ENCODE measurements at regions not wholly inside any gene's neighbourhood (a gene's known extent, or its start where the extent isn't known, plus 50 kb on each side); places are given as distances from the start of the nearest gene placed in this dataset.

DNA sequence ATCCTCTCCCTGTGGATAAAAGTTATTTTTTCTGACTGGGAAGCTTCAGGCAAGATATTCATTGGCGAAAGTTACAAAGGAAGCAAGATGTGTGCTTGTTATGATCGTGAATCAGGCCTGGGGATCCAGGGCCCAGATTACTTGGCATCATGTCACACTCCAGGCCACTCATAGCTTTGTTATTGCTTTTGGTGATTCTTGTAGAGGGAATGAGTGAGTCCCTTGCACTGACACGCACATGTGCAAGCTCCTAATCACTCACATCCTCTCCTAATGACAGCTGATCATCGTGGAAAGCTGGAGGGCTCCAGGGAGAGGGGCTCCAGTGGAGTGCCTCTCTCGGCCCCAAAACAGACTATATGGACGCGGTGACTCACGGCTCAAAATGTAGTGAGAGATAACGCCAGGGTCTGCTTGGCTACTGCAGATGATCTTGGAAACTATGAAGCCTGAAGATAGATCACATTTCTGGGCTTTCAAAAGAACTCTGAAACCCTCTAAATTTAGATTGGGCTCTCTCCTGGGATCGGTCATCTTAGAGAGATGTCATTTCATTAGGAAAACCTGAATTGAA, 481.1 kb upstream of the USP24 start:
- DNase-seq (ENCODE audit: low read depth): peak; percentile 56

DNA sequence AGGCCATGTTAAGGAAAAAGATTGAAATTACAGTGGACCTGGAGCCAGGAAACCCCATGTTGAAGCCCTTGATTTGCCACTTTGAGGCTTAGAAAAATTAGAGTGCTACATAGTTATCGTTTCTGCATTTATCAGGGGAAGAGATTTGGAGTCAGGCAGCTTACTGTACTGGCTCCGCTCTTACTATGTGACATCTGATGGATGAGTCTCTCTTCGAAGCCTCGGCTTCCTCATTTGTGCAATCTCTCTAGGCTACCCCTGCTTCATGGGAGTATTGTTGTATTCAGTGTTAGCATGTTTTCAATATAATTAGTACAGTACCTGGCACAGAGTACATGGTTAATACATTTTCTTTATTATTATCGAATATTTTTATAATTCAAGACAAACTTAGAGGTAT, 480.4 kb upstream of the USP24 start:
- no peak for DNase-seq (ENCODE audit: low read depth)

DNA sequence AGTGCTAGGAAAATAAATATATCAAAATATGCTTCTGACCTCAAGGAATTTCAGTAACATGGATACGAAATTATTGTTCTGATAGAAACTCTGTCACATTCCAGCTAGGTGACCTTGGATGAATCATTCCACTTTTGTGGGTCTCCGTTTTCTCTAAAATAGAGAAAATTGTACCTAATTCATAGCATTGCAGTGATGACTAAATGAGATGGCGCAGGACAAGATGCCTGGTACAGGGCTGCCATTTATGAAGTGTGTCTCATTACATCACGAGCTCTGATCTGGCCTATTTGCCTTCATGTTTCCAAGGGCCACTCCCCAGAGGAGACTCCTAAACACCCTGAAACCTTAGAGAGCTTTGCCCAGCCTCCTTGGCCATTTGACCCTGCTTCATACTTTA, 480.0 kb upstream of the USP24 start:
- no peak for DNase-seq (ENCODE audit: low read depth)

DNA sequence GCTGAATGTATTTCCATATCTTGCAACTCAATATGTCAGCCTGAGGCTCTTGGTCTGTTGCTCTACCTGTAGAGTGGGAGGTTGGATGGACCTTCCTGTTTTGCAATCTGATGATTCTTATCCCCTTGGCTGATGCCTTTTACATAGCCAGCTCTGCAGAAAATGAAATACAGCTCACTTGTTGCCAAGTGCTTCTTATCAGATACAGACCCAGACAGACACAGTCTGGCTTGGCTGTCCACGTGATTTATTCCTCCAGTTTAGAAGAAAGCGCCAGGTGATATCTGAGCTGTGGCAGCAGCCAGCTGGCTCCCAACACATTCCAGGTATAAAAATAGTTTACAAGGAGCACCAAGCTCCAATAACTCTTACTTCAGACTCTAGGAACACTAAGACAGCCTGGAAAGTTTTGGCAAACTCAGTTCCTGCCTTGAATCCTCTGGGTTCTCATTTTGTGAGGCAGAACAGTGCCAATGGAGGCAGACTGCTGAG, 479.2 kb upstream of the USP24 start:
- peak; percentile 70 for DNase-seq (ENCODE audit: low read depth)

DNA sequence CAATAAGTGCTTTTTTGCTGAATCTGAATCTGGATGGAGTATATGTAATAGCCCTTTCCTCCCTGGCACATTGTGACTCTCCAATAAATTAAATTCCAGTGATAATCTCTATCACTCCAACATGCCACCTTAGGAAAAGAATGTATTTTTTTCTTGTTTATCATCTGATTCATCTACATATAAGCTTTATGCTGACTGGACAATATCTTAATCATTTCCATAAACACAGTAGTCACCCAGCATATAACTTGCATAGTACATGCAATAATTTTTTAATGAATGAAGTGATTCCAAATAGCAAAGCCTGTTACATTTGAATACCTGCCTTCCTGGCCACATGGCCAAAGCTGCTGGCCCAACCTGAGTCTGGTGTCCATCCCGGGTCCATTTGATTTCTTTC, 477.6 kb upstream of the USP24 start:
- no peak for DNase-seq (ENCODE audit: low read depth)

DNA sequence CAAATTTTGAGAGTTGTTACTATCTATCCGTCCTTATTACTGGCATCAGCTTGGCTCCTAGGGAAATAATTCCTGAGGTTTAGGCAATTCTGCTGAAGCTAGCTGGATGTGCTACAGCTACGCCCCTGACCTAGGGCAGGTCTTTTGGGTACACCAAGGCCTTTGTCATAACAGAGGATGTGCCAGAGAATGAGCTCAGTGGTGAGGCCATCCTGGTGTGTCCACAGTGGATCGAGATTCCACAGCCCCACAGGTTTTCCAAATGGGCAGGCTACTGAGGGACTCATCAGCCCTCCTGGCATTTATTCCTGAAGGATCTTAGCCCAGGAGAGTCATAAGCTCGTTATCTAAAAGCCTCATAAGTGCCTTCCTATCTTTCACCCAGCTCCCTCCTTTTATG, 475.2 kb upstream of the USP24 start:
- no peak for DNase-seq (ENCODE audit: low read depth)

DNA sequence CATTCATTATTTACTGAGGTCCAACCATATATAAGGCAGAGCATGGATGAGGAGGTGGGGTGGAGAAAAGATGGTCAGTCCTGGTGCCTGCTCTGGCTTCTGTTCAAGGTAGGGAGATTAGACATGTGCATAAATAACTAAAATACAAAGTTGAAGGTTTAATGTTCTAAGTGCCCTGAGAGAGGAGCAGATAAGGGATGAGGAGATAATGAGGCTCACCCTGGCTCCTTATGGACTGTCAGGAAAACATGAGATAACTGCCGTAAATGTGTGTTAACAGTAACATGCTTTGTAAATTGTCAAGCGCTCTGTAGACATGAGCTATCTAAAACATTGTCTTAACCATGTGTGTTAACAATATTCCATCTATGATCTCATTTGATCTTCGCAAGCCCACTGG, 474.6 kb upstream of the USP24 start:
- DNase-seq (ENCODE audit: low read depth): no peak

DNA sequence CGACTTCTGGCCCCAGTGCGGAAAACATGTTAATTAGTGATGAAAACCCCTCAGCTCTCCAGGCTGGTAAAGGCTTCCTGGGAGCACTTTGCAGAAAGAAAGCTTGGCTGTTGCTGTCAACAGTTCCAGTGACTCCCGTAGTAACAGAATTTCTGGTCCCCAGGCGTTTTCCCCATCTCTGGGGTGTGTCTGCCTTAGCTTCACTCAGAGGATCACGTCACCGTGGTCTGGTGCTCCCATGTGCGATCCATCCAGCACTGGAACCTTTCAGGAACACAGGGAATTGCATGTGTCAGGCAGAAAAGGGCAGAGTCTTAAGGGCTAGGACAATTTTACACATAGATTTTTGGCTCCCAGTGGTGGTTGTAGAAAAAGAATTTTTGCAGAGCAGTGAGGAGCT, 470.4 kb upstream of the USP24 start:
- DNase-seq (ENCODE audit: low read depth): no peak

DNA sequence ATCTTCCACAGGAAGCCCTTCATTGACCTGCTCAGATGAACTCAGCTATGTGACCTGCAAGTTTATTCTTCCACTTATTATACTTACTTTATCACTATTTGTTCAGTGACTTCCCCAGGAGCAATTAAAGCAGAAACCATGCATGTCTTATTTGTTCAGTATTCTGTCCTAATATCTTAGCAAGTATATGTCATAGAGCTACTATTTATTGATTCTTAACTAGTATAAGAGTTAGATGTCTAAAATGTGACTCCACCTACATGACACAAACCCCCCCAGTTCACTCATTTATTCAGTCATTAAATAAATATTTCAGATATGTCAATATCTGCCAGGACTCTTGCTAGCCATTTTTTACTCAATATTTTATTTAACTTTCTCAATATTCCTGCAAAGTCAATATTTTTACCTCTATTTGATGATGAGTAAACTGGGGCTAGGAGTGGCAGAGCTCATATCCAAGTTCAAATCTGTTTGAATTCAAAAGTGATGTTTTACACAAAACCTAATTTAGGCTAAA, 469.0 kb upstream of the USP24 start:
- DNase-seq (ENCODE audit: low read depth): no peak

DNA sequence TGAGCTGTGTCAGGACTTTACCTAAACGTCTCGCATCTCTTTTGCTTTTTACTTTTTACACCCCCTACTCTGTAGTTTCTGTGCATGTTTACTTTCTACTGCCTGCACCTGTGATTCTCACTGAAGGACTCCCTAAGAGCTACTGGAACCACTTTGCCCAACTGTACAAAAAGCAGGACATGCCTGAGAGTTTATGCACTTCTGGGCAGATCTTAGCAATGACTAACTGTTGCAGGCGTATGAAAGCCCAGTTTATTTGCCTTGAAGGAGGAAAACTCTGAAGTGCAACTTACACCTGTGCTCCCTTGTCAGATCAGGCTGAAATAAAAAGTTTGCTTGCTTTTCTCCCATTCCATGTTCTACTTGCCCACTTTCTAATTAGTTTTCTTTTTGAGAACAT, 467.0 kb upstream of the USP24 start:
- DNase-seq (ENCODE audit: low read depth): no peak

DNA sequence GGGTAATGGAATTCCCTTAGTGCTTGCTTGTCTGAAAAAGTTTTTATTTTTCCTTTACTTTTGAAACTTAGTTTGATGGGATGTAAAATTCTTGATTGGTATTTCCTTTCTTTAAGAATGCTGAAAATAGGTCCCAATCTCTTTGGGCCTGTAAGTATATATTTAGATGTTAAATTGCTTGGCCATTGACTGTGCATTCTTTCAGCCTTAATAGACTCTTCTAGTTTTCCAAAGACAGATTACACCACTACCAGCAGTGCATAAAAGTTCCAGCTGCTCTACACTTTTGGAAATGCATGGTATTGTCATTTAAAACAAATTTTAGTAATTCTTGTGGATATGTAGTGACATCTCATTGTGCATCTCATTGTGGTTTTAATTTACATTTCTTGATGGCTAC, 464.8 kb upstream of the USP24 start:
- DNase-seq (ENCODE audit: low read depth): no peak

DNA sequence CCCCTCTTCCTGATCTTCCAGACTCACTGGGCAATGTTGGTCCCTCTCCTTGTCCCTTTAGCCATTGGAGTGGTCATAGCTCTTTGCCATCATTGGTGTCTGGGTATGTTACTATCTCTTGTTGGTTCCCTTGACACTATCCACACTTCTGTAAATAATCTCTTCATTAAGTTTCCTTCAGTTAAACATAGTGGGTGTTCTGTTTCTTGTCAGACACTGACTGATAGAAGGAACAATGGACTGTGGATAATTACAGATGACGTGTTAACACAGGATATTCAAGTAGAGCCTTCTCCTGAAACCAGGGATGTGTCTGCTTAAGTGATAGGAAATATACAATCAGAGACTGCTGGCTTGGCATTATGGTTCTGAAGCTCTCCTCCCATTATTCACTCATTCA, 458.3 kb upstream of the USP24 start:
- DNase-seq (ENCODE audit: low read depth): no peak

DNA sequence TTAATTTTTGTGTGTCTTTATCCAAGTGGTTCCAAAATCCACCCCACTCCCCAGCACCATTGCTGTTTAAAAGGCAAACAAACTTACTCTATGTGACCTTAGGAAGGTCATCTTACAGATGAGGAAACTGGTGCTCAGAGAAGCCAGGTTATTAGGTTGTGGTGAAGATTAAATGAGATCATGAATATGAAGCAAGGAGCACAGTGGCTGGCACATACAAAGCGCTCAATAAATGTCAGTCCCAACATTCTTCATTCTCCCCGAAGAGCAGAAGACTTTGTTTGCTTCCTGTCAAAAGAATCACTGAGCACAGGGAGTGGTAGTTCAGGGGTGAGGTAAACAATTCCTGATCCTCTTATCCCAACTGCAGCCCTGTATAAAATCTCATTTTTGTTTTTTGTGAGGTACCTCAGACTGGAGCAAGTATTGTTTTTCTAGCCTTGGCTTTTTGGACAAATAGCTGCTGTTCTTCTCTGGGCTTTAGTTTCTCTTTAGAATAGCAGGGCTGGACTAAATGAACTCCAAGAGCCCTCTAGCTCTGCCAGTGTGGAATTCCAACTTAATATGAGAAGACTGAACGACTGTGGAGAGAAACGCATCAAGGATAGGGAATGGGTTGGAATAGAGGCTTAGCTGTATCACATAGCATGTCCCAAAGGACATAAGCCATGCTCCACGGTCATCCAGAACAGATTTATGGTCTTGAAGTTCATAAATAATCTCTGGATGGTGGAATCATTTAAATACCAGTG, 455.3 kb upstream of the USP24 start:
- DNase-seq (ENCODE audit: low read depth): no peak

DNA sequence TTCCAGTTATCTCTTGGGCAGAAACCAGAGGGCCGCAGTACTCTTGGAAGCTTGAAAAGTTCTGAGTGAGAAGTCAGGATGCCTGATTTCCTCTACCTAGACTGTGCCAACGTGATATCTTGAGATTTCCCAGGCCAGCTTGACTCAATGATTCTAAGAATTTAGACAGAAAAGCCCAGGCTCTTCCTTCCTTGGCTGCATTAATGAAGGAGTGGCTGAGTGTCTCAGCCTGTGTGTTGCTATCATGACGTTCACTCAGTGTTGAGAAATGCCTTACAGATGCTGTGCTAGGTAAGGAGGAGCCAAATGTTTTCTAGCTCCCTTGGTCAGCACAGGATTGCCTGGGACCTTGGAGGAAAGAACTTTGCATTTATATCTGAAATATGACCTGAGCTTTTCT, 454.1 kb upstream of the USP24 start:
- DNase-seq (ENCODE audit: low read depth): no peak

DNA sequence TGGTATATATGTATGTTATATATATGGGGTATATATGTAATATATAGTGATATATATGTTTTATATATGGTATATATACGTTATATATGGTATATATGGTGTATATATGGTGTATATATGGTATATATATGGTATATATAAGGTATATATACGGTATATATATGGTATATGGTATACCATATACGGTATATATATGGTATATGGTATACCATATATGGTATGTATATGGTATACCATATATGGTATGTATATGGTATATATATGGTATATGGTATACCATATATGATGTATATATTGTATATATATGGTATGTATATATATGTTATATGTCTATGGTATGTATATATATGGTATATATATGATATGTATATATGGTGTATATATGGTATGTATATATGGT, 447.7 kb upstream of the USP24 start:
- no peak for DNase-seq (ENCODE audit: low read depth)

DNA sequence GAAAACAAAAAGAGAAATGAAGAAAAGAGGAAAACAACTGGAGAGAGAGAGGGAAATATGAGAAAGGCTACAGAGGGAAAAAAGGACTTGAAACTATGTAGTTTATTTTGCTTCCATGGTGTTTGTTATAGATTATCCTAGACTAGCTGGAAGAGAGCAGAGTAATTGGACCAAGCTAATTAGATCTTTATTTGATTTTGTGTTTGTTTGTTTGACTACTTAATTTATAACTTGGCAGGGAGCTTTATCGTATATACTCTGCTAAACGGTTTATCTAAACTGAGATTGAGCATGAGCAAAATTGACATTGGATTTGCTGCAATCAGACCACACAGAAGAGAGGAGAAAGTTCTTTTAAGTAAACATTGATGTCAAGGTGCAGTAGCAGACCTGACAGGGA, 443.8 kb upstream of the USP24 start:
- no peak for DNase-seq (ENCODE audit: low read depth)

DNA sequence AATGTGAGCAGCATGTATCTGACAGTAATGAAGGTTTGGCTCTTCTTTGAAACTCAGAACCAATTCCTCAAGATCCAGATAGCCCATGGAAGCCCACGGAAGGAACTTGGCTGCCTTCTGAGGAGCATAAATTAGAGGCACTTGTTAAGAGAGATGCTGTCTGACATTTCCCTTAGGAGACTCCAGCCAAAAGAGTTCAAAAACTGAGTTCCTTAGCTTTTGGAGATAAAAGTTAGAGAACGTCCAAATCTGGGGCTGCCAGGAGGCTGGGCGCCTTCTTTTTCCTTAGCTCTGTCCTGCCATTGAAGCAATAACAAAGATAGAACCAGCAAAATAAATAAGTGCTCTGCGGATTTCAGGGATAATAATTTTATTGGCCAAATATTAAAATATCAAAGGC, 439.6 kb upstream of the USP24 start:
- DNase-seq (ENCODE audit: low read depth): no peak

DNA sequence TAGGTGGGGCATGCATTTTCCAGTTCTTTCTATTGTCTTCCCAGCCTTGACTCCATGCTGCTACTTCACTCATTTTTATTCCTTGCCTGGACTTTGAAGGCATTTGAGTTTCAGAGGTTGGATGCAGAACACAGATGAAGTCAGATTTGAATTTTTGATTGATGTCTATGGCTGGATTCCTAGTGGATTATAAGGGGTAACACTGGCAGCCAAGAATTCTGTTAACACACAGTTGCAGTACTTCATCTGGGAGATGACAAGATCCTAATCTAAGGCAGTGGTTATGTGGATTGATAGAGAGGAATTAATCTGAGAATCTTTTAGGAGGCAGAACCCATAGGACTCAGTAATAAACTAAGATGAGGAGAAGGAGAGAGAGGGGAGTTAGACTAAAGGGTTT, 439.0 kb upstream of the USP24 start:
- DNase-seq (ENCODE audit: low read depth): no peak

DNA sequence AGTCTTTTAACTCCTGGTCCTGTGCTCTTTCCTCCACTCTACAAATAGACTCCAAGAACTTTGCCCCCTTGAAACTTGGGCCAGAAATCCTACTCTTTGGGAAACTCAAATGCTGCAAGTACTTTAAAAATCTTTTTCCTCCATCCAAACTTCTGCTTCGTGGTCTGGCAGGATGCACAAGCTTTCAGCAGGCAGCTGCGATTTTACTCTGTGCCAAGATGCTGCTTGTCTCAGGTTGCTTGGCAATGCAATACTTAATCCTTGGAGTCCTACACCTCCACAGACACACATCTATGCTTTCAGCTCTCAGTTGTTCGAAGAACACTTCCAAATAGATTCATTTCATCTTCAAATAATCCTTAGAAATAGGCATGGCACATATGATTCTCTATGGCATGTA, 435.3 kb upstream of the USP24 start:
- DNase-seq (ENCODE audit: low read depth): no peak

DNA sequence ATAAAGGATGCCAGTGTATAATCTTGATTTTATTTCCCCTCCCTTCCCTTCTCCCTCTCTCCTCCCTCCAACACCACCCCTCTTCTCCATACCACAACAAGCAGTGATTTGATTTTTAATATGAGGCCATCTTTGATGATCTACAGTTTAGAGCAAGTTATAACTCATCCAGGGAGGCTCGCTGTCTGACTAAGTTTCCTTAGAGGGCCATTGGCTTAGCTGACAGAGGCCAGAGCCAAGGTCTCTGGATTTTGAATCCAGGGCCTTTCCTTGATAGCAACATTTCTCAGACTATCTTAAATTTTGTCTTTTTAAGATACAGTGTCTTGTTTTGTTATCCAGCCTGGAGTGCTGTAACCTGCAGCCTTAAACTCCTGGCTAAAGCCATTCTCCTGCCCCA, 431.0 kb upstream of the USP24 start:
- DNase-seq (ENCODE audit: low read depth): no peak

DNA sequence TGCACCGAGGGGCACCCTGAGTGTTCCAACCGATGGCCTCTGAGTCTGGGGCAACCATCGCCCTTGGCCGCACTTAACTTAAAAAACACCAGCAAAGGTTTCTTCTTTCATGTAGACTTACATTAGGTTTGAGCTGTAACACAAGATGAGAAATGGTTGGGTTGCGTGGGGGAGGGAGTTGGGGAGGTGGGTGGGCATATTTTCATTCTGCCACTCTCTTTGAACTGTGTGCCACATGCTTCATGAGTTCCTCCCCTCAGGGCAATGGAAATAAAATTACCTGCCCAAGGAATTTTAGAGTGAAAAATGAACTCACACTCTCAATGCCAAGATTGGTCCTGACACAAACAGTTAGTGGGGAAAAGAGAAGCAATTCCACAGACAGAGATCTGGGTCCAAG, 430.1 kb upstream of the USP24 start:
- no peak for DNase-seq (ENCODE audit: low read depth)

DNA sequence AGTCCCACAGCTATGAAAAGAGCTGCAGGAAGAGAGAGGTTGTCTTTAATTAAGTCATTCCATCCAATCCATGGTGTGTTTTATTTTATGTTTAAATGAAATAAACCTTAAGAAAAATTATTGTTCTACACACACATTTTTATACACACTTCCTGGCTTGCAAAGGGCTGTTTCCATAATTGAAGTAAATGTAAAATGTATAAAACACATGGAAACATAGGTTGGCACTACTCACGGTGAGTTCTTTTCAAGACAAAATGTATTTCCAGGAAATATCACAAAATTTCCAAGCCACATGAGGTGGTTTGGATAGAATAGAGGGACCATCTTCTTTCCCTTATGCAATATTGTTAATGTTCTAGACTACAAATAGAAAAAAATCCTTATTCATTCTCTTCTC, 426.8 kb upstream of the USP24 start:
- DNase-seq (ENCODE audit: low read depth): no peak
